Epithelial cell of proximal tubule (primary cell): ENCODE measurements at regions not wholly inside any gene's neighbourhood (a gene's known extent, or its start where the extent isn't known, plus 50 kb on each side); places are given as distances from the start of the nearest gene placed in this dataset.

ENCODE experiments used
- DNase-seq: peaks from one replicate; pipeline ENCODE4 v3.0.0-alpha.2; 2011; ENCODE audit warnings: low read depth
- H3K4me3 ChIP-seq: 2 replicates; pipeline ENCODE4 v1.5.1; 2011; ENCODE audit warnings: low read depth, mild to moderate bottlenecking, low read length
- TF ChIP-seq, protein P1 (sequence below): conservative IDR thresholded peaks from 2 replicates; pipeline ENCODE4 v1.5.1; 2012; ENCODE audit warnings: low read depth, mild to moderate bottlenecking, low read length

GRCh38 chr20:48076247-48076646 lies 291.0 kb upstream of the SULF2 start:
- TF ChIP-seq, protein P1, sequence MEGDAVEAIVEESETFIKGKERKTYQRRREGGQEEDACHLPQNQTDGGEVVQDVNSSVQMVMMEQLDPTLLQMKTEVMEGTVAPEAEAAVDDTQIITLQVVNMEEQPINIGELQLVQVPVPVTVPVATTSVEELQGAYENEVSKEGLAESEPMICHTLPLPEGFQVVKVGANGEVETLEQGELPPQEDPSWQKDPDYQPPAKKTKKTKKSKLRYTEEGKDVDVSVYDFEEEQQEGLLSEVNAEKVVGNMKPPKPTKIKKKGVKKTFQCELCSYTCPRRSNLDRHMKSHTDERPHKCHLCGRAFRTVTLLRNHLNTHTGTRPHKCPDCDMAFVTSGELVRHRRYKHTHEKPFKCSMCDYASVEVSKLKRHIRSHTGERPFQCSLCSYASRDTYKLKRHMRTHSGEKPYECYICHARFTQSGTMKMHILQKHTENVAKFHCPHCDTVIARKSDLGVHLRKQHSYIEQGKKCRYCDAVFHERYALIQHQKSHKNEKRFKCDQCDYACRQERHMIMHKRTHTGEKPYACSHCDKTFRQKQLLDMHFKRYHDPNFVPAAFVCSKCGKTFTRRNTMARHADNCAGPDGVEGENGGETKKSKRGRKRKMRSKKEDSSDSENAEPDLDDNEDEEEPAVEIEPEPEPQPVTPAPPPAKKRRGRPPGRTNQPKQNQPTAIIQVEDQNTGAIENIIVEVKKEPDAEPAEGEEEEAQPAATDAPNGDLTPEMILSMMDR = no peak
- DNase-seq = no peak
- H3K4me3 ChIP-seq = no peak overlapping the region

DNA sequence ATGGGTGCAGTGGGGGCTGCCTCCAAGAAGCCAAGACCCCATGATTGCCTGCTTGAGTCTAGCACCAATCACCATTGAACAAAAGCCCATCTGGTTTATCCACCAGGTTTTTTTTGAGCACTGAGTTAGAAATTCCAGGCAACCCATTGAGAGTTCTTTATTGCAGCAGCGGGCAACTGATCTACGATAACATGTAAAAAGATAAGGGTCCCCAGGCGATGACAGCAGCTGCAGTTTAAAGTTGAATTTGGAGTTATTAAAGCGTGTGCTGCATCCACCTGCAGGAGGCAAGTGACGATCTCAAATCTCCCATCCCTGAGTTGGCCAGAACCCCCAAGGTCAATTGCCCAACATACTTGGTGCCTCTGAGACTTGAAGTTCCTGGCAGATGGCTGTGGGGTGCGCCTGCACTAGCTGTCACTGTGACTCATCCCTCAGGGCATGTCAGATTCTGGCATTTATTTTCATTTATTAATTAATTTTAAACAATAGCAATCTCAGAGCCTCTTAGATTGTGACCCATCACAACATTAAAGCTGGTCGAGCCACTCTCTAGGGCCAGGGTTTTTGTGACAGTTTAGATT lies 290.4 kb upstream of the SULF2 start:
- TF ChIP-seq, protein P1 = no peak
- H3K4me3 ChIP-seq = no peak overlapping the region
- no peak for DNase-seq

DNA sequence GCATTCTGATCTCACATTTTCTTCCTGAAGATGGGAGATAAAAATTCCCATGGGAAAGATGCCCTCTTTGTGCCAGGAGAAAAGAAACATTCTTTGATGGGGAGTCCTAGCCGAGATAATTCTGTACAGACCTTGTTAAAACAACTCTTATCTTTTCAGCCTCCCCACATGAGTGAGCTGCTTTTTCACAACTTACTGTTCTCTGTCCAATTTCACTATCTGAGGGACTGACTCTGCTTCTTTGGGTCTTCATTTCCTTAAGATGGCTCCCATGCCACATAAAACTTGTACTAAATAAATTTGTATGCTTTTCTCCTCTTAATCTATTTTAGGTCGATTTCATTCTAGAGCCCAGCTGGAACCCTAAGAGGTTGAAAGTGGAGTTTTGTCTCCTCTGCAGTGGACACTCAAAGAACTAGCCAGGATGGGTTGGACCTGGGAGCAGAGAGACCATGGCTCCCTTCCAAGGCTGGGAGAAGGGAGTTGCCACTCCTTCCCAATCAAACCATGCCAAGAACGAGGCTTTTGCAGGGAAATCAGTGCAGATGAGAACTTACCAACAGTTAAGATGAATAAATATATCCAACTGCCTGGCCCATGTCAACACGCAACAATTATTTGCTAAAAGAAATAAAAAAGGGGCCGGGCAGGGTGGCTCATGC lies 285.8 kb upstream of the SULF2 start:
- no peak for DNase-seq
- no peak overlapping the region for H3K4me3 ChIP-seq
- TF ChIP-seq, protein P1 = no peak

DNA sequence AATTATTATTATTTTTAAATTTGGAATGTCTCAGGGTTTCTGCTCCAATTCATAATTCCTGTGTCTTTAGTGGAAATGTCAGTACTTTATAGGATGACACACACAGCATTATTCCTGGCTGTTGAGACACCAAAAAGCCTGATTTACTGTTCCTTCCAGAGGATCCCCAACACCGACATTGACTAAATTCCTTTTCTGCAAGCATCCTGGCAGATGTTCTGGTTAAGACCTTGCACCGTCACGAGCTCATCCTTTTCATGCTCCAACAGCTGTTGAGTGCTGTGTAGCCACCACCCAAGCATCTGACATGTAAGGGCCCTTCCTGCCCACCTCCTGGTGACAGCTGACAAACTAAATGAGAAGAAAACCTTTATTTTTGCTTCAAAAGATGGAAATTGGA lies 284.3 kb upstream of the SULF2 start:
- no peak for DNase-seq
- H3K4me3 ChIP-seq = no peak overlapping the region
- TF ChIP-seq, protein P1 = no peak

DNA sequence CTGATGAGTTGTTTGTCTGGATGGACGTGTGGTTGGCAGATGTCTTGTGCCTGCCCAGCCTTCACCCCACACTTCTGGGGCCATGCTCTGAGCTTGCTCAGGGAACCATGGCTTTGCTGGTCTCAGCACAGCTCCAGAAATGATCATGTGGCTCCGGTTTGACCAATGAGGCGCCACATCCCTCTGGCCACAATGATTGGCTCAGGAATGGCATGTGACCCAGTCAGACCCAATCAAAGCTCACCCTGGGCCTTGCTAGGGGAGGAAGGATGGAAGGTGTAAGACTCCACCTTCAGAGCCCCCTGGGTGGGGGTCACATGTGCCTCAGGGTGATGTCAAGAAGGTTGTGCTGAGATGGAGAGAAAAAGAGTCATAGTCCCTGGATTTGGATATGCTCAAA lies 281.6 kb upstream of the SULF2 start:
- H3K4me3 ChIP-seq = no peak overlapping the region
- no peak for DNase-seq
- TF ChIP-seq, protein P1 = no peak

DNA sequence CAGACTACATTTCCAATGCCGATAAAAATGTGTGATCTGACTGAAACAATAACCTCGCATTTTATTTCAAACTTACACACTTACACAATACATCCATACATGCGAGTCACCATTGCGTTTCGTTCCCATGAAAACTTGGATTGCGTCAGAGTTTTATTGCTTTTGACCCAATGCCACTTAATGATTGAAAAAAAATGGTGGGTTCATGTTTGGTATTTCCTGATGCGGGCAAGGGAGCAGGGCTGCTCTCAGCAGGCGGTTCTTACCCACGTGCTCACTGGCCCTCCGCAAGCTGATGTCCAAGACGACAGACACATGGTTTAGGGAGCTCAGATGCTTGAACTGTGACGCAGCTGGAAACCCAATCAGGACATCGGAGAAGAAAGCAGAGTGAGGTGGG lies 281.0 kb upstream of the SULF2 start:
- TF ChIP-seq, protein P1 = no peak
- no peak for DNase-seq
- H3K4me3 ChIP-seq = no peak overlapping the region

DNA sequence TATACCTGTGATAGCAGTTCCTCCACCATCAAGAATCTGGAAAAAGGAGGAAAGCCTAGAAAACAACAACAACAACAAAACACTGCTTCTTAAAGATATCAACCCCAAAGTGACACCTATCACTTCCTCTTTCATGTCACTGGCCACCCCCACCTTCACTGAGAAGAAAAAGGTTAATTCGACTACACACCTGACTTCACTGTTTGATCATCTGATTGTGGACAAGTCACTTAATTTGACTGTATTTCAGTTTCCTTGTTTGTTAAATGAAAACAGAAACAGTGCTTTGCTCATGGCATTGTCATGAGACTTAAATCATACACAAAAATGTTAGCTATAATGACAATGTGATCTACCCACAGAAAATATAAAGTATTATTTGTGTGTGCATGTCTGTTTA lies 280.6 kb upstream of the SULF2 start:
- H3K4me3 ChIP-seq = no peak overlapping the region
- DNase-seq = no peak
- TF ChIP-seq, protein P1 = no peak
